ENCODE measurements at regions not wholly inside any gene's neighbourhood (a gene's known extent, or its start where the extent isn't known, plus 50 kb on each side); places are given as distances from the start of the nearest gene placed in this dataset.

DNA sequence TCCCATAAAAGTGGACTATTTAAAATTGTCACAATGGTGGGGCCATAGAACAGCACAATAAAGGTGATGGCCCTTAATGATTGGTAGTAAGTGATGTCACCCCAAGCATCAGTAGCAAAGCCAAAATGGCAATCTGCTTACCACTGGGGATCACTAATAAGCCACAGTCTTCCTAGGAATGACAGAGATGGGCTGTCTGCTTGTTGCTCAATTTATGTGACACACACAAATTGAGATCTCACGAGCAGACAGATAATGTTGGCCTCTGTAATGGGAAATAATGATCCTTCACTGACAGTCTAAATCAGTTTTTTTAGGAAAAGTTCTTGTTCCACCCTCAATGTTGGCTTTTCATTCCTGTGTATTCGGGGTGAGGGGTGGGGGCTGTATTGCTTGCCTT is 515.1 kb downstream of the BRD1 start:
- no peak for DNase-seq

DNA sequence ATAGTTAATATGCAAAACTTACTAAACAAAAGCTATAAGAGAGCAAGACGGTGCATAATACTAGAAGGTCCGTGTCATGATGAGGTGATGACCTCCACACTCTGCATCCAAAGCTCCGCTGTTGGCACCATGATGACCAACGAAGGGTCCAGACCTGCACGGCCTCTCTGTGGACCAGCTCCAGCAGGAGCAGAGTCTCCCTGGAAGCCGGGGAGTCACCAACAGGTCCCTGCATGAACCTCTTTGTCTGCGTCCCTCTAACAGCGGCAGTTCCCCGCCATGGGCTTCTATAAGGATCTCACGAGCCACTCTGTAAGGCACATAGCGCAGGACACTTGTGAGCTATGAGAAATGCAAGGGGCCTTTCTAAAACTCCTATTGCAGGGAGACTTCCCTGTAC is 517.3 kb downstream of the BRD1 start:
- DNase-seq, result no peak

DNA sequence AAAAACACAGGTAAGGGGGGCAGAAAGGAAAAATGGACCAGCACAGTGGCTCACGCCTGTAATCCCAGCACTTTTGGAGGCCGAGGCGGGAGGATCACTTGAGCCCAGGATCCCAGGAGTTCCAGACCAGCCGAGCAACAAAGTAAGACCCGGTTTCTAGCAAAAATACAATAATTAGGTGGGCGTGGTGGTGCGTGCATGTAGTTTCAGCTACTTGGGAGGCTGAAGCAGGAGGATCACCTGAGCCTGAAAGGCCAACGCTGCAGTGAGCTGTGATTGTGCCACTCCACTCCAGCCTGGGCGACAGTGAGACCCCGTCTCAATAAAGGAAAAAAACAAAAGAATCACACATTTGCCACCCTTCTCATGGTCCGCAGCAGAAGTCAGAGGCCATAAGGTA is 519.4 kb downstream of the BRD1 start:
- no peak for DNase-seq

DNA sequence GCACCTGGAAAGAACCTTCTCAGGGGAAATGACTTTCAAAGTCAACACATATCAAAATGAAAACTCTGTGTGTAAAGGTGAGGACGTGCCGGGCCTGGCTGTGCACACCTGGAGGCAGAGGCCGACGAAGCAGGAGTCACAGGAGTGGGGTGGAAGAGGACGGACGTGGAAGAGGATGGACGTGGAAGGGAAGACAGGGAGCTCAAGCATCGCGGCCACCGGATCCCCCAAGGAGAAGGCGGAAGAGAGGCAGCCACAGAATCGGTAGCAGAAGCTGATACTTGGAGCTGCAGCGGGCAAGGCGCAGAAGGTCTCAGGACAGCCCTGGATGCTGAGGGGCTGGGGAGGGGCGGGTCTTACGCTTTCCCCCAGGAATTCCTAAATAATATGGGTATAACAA is 519.8 kb downstream of the BRD1 start:
- no peak for DNase-seq

DNA sequence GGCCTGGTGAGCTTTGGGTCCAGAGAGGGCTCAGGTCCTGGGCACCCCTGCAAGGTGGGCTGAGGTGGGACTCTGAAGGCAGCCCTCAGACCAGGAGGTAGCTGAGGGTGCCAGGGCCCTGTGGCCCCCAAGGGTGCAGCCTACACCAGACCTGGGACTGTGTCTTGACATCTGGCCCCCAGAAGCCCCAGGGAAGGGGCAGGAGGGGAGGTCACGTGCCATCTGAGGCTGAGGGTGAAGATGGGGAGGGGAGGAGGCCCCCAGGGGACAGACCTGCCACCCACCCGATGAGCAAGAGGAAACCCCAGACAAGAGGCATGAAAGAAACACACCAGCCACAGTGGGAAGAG is 520.2 kb downstream of the BRD1 start:
- DNase-seq, result no peak

DNA sequence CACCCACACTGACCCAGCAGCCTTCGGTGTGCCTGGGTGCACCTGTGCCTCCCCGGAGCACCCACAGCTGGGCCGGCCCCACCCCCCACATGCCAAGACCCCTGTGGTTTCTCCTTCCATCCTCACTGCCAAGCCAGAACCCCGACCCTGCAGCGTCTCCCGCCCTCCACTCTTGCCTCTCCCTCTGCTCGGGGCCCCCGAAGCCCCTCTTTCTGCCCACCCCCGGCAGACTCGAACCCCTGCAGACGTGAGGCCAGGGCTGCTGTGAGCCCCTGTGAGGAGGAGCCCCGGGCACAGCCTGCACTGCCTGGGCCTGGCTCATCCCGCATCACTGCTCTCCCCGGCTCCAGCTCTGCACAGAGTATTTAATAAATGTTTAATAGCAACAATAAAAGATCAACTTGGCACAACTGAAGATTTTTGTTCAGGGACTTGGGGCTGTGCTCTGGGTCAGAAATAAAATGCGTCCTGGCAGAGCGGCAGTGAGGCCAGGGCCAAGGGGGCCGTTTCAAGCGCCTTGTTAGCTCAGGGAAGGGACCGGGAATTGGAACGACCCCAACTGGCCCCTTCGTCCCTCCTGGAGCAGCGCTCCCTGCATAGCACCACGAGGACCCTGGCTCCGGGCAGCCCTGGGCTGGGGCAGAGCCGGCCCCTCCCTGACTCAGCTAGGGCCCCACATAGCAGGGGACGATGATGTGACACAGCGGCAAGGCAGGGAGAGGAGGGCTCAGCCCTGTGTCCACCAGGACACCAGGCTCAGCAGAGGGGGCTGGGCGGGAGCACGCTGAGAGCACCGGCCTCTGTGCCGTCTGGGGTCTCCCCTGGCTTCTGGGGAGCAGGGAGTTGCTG is 520.8 kb downstream of the BRD1 start:
- DNase-seq, result no peak

DNA sequence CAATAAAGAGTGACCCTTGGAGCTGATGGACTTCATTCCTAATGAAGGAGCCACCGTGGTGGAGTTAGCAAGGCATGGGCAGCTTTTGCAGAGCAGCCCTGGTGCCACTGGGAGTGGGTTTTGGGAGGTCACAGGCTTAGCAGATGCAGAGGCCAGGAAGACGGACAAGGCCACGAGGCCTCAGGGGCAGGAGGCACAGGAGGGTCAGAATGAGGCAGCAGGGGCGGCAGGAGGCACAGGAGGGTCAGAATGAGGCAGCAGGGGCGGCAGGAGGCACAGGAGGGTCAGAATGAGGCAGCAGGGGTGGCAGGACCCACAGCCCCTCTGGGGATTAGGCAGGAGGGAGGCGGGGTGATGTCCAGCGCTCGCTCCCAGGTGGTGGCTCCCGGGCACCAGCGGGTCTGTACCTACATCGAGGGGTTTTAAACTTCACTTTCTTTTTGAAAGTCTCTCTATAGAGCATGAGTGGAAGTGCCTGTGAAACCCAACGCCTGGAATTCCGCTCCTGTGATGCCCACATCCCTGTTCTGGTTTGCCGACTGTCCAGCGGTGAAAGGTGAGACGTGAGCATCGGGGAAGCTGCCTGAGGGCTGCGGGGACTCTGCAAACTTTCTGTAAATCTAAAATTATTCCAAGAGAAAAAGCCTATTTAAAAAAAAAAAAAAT is 521.6 kb downstream of the BRD1 start:
- no peak for DNase-seq

DNA sequence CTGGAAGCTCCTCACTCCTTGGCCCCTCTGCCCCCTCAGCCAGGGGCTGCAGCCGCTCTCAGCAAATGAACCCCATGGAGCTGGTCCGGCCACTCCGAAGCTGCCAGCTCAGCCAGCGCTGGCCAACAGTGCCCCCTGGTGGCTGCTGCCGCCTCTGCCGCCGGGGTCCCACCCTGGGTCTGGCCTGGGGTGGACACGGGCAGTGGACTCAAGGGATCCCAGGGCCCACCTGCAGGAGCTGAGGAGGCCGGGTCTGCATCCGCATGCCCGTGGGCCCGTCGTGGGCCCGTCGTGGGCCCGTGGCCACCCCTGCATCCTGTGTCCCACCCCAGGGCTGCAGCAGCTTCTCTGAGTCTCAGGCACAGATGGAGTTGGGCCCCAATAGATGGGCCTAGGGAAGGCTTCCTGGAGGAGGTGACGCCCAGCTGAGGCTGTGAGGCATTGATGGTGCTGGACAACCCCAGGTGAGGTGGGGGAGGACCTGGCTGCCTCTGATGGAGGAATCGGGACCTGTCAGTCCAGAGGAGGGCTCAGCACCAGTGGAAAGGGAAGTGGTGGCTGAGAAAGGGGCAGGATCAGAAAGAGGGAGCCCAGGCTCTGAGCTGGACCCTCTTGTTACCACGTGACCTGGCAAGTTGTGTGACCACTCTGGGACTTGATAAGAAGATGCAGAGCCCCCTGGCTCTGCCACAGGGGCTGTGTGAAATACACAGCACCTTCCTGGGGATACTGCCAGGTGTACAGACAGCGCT is 522.3 kb downstream of the BRD1 start:
- peak in 49 of 56 donors; percentile 5 to 82 (median 50) for DNase-seq

DNA sequence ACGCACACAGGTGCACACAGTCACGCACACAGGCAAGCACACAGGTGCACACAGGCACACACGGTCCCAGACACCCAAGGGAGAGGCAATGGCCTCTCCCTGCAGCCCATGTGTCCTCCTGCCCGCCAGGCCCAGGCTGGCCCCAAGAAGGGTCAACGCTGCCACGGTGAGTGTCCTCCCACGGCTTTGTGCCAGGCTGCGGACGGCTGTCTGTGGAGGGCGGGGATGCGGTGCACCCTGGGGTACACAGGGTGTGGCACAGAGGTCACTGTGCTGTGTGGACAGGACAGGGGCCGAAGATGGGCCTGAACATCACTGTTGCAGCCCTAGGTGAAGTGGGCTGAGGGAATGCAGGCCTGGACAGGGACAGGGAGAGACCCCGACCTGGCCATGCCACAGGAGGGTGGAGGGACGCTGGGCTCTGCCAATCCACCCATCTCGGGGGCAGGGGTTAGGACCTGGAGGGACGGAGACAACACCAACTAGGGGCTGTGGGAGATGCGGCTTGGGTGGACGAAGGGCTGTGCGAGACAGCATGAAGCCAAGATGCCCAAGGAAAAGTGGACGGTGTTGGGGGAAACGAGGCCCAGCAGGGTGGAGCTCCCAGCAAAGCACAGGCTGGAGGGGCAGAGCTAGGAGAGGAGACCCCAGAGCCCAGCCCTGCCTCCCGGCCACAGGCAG is 523.8 kb downstream of the BRD1 start:
- no peak for DNase-seq

DNA sequence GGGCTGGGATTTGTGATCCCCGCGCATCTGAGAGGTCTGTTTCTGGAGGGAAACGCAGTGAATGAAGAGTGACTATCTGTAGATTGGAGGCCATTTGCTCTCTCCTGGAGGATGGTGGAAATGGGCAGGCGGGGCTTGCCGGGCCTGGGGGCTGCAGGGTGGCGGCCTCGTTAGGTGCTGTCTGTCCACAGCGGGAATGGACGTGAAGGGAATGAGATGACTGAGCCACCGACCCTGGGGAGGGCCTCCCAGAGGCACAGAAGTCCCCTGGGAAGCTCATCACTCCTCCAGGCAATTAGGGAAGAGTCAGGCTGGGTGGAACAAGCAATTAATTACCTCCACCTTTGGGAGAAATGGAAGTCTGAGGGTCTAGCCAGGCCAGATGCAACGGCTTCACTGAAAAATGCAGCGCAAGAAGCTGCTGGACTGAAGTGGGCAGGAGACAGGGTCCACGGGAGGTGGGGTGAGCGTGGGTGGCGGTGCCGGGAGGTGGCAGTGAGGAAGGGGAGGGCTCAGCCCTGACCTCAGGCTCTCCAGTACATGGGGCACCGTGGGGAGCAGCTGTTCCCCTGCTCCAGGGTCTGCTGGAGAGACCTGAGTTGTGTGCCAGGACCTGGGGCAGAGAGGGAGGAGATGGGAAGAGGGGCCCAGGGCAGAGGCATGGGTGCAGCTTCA is 524.5 kb downstream of the BRD1 start:
- DNase-seq, result no peak

DNA sequence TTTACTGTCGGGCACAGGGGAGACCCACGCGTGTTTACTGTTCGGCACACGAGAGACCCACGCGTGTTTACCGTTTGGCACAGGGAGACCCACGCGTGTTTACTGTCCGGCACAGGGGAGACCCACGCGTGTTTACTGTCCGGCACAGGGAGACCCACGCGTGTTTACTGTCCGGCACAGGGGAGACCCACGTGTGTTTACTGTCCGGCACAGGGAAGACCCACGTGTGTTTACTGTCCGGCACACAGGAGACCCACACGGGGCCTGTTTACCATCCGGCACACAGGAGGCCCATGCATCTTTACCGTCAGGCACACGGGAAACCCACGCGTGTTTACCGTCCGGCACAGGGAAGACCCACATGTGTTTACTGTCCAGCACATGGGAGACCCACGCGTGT is 525.1 kb downstream of the BRD1 start:
- DNase-seq, result no peak

DNA sequence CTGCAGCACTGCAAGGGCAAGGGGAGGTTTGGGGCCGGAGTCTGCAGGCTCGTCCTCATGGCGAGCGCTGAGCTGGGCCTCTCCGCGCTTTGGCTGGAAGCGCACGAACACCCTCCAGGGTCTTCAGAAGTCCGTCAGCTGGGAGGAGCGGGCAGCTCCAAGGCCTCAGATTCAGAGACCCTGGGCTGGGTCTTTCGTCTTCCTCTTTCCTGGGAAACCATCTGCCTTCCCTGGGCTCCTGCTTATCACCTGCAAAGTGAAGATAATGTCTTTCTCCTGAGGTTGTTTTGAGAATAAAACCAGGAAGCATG is 525.6 kb downstream of the BRD1 start:
- no peak for DNase-seq

DNA sequence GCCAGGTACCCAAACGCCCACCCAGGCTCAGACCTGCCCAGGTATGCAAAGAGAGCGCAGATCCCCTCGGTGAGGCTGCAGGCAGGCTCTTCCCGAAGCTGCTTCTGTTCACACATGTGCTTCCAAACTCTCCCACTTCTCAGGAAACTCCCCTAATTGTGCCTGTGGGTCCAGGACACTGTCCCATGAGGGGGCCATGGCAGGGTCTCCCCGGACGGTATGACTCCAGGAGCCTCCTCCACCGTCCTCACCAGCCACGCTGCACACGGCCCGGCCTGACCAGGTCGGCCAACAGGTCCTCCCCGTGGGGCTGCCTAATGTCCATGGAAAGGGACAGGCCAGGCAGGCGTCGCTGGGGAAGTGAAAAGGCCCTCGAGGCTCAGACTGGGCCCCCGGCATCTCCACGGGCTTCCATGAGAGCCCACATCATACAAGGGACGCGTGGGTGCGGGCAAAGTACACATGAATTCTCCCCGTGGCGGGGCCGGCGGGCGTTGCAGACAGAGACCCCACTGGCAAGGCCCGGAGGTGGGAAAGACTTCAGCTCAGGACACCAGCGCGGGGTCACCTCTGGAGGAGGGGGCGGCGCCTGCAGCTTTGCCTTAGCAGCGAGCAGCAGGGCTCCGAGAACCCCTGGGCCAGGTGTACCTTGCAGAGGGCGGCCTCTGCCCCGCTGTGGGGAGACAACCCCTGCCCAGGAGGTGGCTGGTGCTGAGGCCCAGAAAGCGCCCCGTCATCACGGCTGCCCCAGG is 526.1 kb downstream of the BRD1 start:
- DNase-seq, result no peak

DNA sequence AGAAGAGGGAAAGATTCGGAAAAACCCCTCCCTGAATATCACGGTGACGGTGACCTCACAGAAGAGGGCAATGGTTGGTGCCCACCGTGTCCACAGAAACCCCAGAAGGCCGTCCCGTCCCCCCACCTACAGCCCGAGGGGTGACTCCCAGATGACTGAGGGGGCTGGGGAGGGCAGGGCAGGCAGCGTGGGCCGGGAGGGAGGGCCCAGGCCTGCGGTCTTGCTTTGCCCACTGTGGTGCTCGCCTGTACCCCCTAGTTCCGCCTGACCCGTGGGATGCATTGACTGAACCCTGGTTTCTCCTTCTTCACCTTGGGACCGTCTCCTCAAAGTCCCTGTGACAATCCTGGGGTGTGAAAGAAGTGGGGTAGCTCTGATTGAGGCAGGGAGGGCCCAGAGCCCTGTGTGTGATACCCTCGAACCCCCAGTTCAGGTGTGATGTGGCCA is 526.7 kb downstream of the BRD1 start:
- no peak for DNase-seq

DNA sequence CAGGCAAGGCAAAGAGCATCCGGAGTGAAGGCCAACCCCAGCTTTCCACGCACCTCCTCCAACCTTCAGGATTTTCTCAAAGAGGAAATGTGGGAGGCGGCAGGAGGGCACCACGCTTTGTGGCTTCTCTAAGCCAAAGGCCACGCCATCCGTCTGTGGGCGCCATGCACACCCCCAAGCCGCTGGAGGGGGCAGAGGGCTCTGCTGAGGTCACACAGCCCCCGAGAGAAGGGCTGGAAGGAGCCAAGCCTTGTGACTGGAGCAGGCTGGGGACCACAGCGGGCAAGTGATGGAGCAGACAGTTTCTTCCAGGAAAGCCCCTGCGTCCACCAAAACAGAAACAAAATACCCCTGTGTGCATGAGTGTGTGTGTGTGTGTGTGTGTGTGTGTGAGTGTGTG is 527.4 kb downstream of the BRD1 start:
- no peak for DNase-seq

DNA sequence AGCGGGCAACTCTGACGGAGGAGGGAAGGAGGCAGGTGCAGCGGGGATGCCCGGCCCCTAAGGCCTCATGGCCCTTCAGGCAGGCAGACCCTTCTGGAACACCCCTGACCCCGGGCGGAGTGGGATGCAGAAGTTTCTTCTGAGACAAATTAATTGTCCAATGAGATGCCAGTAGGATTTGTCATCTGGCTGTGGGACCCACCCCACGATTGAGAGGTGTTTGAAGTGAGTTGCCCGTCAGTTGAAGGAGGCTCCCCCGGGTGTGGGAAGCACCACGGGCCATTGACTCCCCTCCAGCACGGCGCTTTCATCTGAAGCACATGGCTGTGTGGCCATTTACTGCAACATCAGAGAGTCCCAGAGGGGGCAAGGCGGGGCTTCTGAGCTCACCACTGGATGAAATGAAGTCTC is 527.8 kb downstream of the BRD1 start:
- DNase-seq, result no peak

DNA sequence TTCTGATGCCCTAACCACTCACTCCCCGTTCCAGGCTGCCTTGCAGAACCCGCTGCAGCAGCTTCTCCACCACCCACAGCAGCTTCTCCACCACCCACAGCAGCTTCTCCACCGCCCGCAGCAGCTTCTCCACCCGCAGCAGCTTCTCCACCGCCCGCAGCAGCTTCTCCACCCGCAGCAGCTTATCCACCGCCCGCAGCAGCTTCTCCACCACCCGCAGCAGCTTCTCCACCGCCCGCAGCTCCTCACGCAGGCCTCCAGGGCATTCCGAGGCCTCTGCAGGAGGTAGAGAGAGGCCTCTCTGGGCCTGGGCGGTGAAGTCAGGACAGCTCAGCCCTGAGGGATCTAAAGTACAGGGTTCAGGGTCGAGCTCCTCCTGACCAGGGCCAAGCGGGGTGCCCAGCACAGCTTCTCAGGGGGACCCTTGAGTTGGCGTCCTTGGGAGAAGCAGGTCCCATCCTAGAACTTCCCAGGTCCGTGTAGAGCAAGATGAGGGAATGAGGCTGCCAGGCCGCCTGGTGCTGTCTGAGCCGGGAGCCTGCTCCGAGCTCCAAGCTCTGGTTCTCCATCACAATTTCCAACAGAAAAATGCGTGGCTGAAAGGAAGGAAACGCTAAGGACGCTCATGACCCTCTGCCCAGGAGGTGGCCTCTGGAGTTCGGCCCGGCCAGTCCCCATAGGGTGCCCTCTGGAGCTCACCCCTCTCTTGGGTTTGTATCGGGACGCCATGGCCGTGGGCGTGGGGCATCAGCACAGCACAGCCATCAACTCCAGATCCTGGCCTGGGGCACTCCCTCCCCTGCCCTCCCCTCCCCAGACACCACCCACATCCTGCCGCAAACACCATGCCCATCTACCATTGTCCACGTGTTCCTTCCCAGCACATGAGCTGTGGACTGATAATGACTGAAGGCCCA is 528.6 kb downstream of the BRD1 start:
- no peak for DNase-seq

DNA sequence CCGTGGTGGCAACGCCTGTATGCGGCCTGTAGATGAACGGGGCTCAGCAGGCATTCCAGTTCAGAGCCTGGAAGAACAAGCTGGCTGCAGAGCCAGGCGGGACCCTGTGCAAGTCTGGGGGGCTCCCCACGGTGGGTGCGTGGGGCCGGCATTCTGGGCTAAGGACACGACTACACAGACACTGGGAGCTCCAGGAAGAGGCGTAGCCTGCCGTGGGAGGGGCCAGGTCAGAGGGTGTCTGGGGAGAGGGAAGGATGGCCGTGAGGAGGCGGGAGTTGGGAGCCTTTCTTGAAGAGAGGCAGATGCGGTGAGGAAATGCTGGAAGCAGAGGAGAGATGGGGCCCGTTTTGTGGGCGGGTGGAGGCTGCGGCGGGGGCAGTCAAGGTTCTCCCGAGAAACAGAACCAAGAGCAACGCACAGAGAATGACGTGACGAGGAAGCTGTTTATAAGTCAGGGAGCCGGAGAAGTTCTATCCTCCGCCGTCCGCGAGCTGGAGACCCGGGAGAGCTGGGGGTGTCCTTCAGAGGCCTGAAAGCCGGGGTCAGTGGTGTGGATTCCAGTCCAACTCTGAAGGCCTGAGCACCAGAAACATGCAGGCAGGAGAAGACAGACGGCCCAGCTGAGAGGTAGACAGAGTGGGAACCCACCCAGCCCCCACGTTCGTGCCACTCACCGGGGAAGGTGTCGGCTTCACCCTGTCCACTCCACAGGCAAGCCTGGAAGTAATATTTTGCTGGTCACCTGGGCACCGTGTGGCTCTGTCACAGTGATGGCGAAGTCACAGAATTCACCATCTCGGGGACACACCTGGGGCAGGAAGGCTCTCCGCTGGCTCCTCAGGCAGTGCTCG is 529.6 kb downstream of the BRD1 start:
- no peak for DNase-seq
